GM19043 (cell line): ENCODE measurements at regions not wholly inside any gene's neighbourhood (a gene's known extent, or its start where the extent isn't known, plus 50 kb on each side); places are given as distances from the start of the nearest gene placed in this dataset.

ENCODE experiments used
- ATAC-seq: cut with Tn5 transposase; IDR thresholded peaks from one replicate; pipeline ENCODE4 v1.9.1; 2021; ENCODE audit warnings: low read depth; ENCODE audit not compliant: unreplicated experiment

DNA sequence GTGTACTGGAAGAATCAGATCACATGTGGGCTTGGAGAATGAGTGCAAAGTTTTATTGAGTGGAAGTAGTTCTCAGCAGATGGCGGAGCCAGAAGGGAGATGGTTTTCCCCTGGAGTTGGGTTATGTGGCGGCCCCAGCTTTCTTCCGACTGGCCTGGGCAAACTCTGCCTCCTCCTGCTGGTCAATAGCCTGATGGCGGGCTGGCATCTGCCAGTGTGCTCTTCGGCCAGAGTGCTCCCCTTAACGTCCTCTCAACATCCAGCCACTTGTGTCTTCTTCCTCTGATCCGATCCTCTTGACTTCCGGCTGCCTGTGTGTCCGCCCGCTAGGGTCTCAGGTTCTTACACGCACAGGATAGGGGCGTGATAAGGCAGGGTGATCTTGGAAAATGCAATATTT lies 741.3 kb downstream of the RNF144A start:
- ATAC-seq, result no peak

DNA sequence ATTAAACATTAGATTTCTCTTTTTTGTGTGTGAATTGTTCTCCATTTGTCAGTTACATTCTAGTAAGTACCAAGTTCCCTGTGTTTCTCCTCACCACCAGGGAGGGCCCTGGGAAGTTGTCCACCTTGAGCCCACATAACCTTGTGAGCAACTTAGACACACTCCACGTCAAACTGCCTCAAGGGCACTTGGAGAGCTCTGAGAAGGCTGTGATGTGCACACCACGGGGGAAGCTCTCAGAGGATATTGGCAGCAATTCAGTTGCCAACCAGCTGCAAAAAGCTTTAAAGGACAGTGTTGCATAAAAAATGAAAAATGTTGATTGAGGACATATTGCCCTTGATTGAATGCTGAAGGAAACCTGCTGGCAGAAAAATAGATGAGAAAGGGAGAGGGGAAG lies 743.6 kb downstream of the RNF144A start:
- no peak for ATAC-seq

GRCh38 chr2:7661502-7661901 lies 744.3 kb downstream of the RNF144A start:
- ATAC-seq, result no peak

DNA sequence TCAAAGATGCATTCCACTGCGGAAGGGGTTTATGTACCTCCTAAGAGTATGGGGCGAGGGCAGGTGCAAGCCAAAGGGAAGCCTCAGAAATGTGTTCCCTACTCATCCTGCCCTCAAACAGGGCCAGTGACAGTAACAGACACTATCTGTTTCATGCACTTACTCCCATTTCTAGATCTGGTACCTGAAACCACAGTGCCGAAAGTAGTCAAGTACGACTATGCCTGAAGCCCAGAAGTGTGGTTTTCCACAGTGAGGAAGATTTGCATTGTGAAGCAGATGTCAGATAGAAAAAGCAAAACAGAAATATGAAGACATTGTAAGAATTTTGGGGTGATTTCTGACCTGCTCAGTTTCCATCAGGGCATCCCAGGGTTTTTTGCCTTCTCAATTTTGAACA lies 748.7 kb downstream of the RNF144A start:
- no peak for ATAC-seq

GRCh38 chr2:7666596-7667259 lies 749.5 kb downstream of the RNF144A start:
- no peak for ATAC-seq

DNA sequence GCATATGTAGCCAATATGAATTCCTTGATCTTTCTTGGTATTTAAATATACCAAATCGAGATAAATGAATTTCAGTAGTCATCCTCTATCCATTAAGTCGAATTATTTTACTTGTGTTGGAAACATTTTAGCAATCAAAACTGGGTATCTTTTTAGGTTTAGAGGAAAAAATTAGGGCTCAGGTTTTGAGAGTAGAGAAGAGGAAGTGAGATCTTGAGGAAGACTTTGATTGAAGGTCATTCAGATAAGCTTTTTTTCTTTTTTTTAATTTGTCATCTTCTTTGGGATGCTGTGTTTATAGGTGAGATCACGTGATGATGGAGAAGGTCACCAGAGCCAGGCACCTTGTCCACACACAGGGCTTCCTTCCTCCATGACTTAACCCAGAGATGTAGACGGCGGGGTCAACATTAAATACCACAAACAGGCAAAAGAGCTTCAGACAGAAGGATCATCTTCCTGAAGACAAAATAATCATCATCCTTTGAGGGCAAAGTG lies 750.1 kb downstream of the RNF144A start:
- no peak for ATAC-seq

DNA sequence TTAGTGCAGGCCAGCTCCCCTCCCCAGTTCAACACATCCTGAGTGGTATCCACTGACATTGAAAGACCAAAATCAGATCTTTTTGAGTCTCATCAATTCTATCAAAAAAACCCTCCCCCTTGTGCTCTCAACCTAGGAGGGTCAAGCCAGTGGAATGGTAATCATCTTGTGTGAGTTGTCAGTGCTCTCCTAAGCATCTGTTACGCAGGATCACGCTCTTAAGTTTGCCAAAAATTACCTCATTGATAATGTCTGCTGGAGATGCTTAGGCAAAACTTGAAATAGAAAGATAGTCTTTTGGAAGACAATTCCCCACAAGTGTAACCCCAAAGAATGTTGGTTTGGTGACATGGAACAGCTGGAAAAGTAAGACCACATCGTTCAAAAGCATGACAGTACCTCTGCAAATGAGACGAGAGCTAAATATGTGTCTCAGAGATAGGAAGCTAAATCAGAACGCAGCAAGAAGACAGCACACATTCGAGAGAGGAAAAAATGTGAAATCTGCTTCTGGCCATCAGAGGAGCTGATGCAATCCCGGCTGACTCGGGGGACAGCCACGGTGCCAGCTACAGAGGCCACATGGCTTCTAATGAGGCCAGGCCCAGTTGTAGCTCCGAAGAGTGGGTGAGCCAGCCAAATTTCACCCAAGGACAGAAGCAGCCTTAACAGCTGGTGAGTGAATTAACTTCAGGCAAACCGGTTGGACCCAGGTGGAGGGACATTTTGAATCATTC lies 753.9 kb downstream of the RNF144A start:
- no peak for ATAC-seq

DNA sequence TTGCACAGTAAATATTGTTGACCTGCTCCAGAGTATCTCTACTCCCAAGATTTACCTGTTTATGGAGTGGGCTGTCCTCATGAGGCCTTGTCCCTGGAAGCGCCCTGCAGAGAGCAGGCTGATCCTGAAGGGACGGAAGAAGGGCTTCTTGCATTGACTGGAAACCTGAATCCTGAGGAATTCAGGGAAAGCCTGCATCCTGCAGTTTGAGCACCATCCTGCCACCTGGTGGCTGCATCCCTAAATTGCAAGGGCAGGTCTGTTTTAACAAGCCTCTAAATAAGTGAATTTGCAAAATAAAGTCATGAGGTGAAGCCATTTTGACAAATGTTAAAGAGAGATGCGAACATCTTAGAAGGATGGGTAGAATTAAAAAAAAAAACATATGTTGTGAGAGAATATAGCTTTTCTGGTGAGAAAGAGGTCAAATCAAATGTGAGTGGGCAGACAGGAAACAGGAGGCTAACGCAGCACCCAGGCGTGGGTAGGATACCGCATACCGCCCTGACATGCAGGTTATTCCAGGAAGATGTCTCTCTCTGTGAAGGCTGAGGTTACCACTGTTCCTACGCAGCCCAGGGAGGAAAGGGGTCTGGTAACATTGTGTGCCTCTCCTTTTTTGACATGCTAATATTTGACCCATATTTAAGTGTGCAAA lies 754.9 kb downstream of the RNF144A start:
- no peak for ATAC-seq

DNA sequence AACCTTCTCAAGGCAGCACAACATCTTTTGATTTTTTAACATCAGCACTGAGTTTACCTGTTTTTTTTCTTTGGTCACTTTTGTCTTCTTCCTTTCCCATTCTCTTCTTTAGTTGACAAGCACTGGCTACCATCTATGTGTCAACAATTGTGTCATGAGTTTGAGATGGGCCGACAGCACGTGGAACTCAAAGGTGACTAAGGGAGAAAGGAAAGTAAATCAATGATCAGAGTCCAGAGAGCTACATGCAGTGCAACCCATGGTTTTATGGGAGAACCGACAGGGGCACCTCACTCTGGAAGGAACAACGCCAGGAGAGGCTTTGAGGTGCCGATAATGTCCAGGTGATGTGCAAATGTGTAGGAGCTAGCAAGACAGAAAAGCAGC lies 755.5 kb downstream of the RNF144A start:
- no peak for ATAC-seq

DNA sequence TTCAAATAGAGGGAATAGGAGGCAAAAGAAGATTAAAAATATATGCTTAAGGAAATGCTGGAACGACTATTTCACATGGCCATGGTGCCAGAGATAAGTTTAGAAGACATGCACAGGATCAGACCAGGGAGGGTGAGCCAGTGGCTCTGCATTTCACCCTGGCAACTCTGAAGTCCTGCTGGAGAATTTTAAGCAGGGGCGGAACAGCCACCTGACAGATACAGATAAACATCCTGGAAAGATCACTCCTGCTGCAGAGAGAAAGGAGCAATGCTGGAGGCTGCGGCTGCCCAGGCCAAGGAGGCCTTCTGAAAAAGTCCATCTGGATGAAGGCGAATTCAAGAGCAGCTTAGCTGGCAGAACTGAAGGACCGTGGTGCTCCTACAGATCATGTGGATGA lies 755.9 kb downstream of the RNF144A start:
- ATAC-seq, result no peak

- no peak for ATAC-seq
Observed at GRCh38 chr2:7673853-7674252, 756.6 kb downstream of the RNF144A start.

DNA sequence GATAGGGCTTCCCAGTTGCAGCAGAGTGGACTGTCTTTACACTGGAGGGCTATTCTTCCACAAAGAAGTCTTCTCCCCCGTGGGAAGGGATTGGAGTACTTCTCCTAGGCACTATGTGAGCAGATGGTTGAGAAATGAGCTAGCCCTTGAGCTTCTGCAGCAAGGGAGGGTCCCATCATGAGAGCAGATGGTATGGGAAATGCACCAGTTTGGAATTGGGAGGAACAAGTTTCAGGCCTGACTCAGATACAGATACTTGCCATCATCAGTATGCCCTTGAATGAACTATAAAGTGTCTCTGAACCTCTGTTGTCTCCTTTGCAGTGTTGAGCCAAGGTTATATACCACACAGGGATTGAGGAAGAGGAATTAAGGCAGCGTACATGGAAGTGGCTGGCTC lies 757.4 kb downstream of the RNF144A start:
- no peak for ATAC-seq

DNA sequence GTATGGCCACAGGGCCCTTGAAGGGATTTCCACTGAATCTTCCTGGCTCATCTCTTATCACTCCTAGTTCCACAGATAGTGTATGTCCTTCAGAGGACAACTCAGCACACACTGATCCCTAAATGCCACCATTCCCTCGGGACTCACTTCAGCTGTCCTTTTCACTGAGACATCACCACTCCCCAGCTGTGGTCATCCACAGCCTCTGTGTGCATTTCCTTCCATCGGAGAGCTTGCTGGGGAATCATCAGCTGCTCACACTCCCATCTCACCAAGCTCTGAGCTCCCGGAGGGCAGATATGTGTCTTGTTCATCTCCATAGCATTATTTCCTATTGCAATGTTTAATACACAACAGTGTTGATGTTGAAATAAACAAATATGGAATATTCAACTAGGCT lies 759.5 kb downstream of the RNF144A start:
- no peak for ATAC-seq

GRCh38 chr2:7681881-7682461 lies 764.8 kb downstream of the RNF144A start:
- no peak for ATAC-seq

DNA sequence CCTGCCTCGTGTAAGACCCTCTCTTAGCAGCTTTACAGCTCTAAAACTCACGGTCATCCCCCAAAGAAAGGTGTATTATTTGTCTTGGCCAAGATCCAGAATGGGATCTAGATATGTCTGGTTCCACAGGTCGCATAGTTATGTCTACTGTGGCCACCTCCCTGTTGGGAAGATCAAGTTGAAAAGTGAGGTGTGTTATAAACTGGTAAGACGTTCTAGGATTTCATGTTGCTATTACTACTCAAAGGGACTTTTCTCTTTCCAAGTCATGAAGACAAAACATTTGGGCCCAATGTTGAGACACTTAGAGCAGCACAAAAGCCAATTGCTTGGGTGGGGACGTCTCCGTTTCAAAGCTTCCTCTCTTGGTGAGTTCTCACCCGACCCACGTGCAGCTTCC lies 766.0 kb downstream of the RNF144A start:
- ATAC-seq, result no peak

- ATAC-seq, result no peak
Observed at GRCh38 chr2:7683708-7684107, 766.5 kb downstream of the RNF144A start.

GRCh38 chr2:7685342-7686015 lies 768.3 kb downstream of the RNF144A start:
- ATAC-seq, result no peak

DNA sequence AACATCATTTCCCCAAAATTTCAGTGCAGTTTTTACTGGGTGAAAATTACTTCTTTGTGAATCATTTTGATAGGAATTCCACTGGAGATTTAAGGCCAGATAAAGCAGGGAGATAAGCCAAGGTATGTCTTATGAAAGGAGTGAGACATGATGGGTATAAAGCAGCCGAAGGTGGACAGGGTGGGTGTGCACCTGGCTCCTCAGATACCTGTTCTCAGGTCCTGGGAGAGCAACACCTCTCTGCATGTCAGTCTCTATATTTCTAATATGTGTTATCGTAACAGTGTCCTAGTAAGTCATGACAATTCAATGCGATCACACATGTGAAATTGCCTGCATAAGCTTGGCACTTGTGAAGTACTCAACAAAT lies 768.8 kb downstream of the RNF144A start:
- ATAC-seq, result no peak

DNA sequence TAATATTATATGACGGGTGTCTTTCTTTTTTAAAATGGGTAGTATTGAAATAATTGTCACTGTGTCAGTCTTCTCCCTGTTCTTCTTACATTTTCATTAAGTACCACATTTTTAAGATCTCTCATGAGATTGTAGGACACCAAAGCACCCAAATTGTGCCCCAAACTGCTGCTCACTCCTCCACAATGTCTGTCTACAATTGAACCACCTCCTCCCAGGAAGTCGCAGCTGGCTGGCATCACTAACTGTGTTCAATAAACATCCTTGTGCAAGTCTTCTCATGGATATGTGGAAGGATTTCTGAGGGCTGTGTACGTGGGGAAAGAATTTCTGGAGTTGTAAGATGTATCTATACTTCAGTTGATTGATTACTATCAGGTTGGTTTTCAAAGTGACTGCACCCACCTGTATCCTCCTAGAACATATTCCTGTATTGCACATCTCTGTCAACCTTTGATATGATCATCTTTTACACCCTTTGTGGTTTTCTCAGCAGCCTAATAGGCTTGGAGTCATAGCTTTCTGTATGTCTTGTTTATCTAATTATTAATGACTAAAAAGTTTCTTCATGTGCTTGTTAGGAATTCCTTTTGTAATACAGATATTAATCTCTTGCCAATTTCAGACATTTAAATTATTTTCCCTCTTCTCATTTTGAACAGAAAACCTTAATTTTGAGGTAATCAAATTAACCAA lies 774.9 kb downstream of the RNF144A start:
- ATAC-seq, result no peak

- ATAC-seq, result no peak
Observed at GRCh38 chr2:7692657-7693161, 775.5 kb downstream of the RNF144A start.
